GM12872 (cell line): ENCODE measurements at regions not wholly inside any gene's neighbourhood (a gene's known extent, or its start where the extent isn't known, plus 50 kb on each side); places are given as distances from the start of the nearest gene placed in this dataset.

Experiments used
- TF ChIP-seq, protein P1 (sequence below): IDR thresholded peaks from 3 replicates; pipeline ENCODE4 v1.5.1; 2011; ENCODE audit warnings: low read depth, mild to moderate bottlenecking, low read length, moderate library complexity; ENCODE audit not compliant: insufficient read depth

DNA sequence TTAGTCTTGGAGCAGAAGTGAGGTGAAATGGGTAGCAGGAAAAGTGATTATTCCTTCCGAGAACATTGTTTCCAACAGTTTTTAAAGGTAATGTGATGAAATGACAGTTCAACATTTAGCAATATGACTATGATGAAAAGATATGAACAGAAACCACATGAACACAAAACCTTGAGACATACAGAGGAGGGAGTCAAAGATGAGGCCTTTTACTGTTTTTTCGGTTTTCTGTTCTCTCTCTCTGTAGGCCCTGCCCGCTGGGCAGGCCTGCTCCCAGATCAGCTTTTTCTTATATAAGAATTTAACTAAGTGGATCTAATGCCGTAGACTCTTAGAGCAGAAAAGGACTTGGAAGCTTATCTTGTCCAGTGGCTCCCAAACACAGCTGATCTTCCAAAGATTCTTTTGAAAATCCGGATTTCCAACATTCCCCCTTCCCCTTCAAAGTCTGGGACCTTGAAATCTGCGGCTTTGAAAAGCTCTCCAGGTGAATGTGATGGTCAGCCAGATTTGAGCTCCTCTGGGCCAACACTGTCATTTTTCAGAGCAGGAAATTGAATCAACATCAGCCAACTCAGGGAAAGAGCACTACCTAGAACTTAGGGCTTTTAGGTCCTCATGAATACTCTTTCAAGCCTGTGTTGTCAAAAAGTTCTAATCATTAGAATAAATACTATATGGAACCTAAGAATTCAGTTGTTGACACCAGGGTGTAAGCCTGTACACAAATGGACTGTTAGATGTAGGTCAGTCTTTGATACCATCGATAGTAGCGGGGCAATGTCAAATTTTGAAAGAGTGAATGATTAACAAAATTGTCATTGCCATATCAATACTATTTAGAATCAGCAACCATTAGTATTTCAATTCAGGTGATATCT, 372.7 kb downstream of the SHQ1 start:
- TF ChIP-seq, protein P1, sequence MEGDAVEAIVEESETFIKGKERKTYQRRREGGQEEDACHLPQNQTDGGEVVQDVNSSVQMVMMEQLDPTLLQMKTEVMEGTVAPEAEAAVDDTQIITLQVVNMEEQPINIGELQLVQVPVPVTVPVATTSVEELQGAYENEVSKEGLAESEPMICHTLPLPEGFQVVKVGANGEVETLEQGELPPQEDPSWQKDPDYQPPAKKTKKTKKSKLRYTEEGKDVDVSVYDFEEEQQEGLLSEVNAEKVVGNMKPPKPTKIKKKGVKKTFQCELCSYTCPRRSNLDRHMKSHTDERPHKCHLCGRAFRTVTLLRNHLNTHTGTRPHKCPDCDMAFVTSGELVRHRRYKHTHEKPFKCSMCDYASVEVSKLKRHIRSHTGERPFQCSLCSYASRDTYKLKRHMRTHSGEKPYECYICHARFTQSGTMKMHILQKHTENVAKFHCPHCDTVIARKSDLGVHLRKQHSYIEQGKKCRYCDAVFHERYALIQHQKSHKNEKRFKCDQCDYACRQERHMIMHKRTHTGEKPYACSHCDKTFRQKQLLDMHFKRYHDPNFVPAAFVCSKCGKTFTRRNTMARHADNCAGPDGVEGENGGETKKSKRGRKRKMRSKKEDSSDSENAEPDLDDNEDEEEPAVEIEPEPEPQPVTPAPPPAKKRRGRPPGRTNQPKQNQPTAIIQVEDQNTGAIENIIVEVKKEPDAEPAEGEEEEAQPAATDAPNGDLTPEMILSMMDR: no peak

DNA sequence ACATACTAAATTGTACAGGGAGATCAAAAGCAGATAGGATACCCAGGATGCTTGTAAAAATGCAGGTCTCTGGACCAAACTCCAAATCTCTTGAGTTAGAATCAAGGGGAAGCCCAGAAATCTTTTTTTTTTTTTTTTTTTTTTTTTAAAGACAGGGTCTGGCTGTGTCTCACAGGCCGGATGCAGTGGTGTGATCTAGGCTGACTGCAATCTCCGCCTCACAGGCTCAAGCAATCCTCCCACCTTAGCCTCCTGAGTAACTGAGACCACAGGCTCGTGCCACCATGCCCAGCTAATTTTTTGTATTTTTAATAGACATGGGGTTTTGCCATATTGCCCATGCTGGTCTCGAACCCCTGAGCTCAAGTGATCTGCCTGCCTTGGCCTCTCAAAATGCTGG, 373.5 kb downstream of the SHQ1 start:
- TF ChIP-seq, protein P1: no peak

- TF ChIP-seq, protein P1: no peak
Measured at GRCh38 chr3:72473156-72473555, 375.1 kb downstream of the SHQ1 start.

GRCh38 chr3:72470904-72471417, 377.3 kb downstream of the SHQ1 start:
- TF ChIP-seq, protein P1: no peak

DNA sequence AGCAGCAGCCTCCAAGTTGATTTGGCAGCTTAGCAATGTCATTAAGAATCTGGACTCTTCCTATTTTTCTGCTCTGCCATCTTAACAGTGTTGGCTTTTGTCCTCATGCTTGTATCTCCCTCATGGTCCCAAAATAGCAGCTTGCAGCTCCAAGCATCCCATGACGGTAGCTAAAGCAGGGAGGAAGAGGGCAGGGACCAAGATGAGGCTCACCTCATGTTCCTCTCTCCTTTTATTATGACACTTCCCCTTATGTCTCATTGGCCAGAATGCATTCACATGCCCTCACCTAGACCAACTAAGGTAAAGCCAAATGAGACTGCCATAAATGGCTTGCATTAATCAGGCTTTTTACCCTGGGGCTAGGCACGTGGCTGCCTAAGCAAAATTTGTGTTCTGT, 382.4 kb downstream of the SHQ1 start:
- TF ChIP-seq, protein P1: no peak

DNA sequence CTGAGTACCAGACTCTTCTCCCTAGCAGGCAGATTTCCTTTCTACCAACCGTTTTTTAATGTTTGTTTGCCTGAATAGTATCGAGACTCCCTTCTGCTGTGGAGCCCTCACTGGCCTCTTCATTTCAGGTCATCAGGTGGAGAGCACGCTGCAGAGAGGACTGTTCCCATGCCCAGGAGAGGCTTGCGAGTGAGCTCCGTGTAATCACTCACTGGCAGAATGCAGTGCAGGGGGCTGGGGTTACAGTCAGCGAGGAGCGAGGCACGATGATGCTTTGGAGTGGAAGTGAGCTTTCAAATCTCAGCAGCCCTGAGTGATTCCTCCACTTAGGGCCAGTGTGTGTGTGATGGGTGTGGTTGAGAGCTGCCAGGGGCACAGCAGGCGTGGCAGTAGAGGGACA, 385.2 kb downstream of the SHQ1 start:
- TF ChIP-seq, protein P1: no peak

GRCh38 chr3:72462595-72463011, 385.6 kb downstream of the SHQ1 start:
- TF ChIP-seq, protein P1: no peak
